ENCODE measurements at regions not wholly inside any gene's neighbourhood (a gene's known extent, or its start where the extent isn't known, plus 50 kb on each side); places are given as distances from the start of the nearest gene placed in this dataset.

GRCh38 chr1:79614106-79614505 is 607.6 kb upstream of the ADGRL4 start:
- no peak for TF ChIP-seq POLR2A (IDR thresholded peaks at IDR 0.05)
- TF ChIP-seq CTCF (IDR thresholded peaks at IDR 0.05): no peak

All from right lobe of liver (tissue), 4 donors.